GM18511 (cell line): ENCODE measurements at regions not wholly inside any gene's neighbourhood (a gene's known extent, or its start where the extent isn't known, plus 50 kb on each side); places are given as distances from the start of the nearest gene placed in this dataset.
"Not testable (repeated sequence)": the region's sequence is repeated elsewhere in the genome, so short reads cannot be mapped to it uniquely, and the experiment has no call there.

ENCODE experiments used
- ATAC-seq: cut with Tn5 transposase; IDR thresholded peaks from one replicate; pipeline ENCODE4 v1.9.1; 2021; ENCODE audit warnings: mild to moderate bottlenecking, moderate library complexity; ENCODE audit not compliant: unreplicated experiment

DNA sequence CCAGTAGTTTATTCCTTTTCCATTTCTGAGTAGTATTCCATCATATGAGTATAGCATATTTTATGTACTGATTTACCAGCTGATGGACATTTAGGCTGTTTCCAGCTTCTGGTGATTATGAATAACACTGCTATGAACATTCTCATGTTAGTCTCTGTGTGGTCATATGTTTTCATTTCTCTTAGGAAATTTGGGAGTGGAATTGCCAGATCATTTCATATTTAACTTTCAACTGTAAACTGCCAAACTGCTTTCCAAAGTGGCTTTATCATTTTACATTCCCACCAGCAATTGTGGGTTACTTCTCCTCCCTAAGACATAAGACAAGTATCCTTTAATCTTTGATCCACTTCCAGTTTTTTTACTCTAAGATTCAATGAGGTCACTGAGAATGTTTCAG lies 85.7 kb upstream of the RALGPS2 start:
- ATAC-seq, result no peak

DNA sequence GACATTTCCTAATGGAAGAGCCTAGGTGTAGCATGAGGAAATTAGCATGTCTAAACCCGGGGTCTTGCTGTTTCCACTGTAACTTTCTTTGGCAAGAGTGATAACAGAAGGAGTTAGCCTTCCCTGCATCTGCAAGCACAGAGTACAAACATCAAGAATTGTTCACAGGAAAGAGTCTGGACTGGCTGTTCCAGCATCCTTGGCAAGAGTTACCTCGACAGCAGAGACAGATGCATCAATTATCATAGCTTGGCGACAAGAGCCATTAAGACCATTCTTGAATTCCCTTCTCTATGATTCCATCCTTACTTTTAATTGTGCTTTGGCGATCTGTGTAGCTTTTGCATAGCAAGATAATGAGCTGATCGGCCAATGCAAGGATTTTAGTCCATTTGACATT lies 82.8 kb upstream of the RALGPS2 start:
- no peak for ATAC-seq

GRCh38 chr1:178643349-178643748 lies 81.7 kb upstream of the RALGPS2 start:
- no peak for ATAC-seq

GRCh38 chr1:178643831-178644230 lies 81.2 kb upstream of the RALGPS2 start:
- no peak for ATAC-seq

- no peak for ATAC-seq
These were observed 80.5 kb upstream of the RALGPS2 start for GRCh38 chr1:178644308-178645120.

DNA sequence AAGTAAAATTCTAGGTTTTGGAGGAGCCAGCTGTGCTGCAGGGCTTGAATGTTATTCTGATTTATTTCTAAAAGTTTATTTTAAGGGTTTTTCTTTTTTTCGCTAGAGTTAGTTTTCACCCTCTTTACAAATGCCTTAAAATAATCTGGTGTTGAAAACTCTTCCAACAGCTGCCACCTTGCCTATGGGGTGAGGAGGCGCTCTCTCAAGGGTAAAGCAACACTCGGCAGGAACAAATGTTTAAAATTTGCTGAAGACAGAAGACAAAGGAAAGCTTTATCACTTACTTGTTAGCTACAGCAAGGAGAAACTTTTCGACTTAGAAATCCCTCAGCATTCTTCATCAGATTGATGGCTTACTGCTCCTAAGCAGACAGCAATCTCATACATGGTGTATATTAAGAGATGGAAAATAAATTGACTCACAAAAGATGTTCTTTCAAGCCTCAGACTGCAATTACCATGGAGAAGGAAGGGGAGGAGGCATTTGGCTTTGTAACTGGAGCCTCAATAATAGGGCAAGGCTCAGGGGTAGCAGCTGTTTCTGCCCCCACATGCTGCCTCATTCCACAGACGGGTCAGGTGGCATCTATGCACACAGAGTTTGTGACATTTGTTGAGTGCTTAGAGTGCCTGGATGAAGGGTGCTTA lies 79.8 kb upstream of the RALGPS2 start:
- ATAC-seq, result no peak

GRCh38 chr1:178645808-178646200 lies 79.2 kb upstream of the RALGPS2 start:
- ATAC-seq, result no peak

DNA sequence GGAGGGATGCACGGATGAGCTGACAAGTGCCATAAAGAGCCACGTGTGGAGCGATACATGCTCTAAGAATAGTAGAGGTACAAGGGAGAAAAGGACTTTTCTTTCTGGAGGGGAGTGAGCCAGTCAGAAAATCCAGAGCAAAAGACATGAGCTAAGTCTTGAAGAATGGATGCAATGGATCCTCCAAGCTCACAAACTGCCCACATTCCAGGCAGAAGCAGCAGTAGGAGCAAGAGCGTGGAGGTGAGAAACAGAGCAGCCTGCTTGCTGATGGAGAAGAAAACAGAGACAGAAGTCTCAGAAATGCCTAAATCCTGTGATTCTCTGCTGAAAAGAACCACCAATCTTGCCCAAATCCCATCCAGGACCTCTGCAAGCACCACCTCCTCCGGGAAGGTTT lies 78.2 kb upstream of the RALGPS2 start:
- no peak for ATAC-seq

DNA sequence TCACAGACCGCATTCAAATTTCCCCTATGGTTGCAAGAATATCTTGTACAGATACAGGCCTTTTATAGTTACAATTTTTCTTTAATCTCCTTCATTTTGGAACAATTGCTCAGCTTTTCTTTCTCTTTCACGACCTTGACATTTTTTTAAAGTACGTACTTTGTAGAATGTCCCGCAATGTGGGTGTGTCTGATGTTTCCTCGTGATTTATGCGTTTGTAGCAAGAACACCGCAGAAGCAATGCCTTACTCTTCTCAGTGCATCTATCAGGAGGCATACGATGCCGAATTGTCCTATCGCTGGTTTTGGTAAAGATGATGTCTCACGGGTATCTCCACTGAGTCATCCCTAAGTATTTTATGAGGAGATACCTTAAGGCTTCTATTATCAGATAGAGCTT lies 76.9 kb upstream of the RALGPS2 start:
- no peak for ATAC-seq

DNA sequence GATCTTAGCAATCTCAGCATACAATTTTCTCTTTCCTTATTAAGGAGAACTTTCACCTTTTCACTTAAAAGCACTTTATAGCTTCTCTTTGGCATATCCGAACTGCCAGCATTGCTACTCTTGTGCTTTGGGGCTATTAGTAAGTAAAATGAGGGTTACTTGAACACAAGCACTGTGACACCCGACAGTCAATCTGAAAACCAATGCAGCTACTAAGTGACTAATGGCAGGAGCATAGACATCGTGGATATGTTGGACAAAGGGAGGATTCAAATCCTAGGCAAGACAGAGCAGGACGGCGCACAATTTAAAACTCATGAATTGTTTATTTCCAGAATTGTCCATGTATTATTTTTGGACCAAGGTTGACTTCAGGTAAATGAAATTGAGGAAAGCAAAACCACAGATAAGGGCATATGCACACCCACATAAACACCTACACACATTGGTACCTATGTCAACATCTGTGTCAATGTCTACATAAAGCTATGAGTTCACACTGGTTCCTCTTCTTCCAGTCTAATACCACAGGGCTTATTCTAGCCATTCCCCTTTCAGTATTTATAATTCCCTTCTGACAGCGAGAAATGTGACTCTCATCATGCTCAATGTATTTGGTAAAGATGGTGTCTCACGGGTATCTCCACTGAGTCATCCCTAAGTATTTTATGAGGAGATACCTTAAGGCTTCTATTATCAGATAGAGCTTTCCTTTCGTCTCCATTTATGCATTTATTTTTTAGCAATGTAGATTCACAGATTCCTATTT lies 75.3 kb upstream of the RALGPS2 start:
- no peak for ATAC-seq

GRCh38 chr1:178650934-178651511 lies 74.0 kb upstream of the RALGPS2 start:
- no peak for ATAC-seq

- no peak for ATAC-seq
These were observed 73.3 kb upstream of the RALGPS2 start for GRCh38 chr1:178651742-178652141.

GRCh38 chr1:178652506-178653490 lies 72.2 kb upstream of the RALGPS2 start:
- no peak for ATAC-seq

DNA sequence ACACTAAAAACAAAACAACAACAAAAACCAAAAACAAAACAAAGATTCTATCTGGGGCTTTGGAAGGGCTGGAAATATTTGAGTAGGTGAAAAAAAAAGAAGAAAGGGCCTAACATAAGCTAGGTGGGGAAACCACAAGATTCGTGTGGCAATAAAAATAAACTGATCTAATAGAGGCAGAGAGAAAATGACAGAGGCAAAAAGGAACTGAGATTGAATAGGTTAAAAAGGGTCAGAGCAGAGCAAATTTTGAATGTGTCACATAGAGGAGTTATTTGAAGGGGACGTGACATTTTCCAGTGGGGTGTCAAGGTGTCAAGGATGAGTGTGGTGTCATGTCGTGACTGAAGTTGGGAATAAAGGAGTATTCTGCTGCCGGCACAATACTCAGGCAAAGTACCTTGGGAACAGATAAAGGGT lies 65.2 kb upstream of the RALGPS2 start:
- peak; percentile 84 for ATAC-seq

- no peak for ATAC-seq
These were observed 64.6 kb upstream of the RALGPS2 start for GRCh38 chr1:178660461-178660860.

DNA sequence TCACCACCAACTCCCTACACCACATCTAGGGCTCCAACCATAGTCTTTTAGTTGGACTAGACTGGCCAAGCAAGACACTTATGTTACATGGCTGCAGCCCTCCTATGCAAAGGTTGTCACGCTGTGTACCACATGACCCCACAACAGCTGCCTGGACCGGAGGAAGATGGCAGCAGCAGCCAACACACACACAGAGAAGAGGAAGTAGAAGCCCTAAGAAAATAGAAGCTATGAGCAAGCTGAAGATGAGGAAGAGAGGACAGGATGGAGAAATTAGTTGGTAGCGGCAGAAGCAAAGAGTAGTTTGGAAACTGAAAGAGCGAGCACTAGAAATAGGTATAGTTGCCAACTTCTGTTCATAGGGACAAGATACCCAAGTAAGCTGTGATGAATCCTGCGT lies 60.8 kb upstream of the RALGPS2 start:
- peak; percentile 78 for ATAC-seq

DNA sequence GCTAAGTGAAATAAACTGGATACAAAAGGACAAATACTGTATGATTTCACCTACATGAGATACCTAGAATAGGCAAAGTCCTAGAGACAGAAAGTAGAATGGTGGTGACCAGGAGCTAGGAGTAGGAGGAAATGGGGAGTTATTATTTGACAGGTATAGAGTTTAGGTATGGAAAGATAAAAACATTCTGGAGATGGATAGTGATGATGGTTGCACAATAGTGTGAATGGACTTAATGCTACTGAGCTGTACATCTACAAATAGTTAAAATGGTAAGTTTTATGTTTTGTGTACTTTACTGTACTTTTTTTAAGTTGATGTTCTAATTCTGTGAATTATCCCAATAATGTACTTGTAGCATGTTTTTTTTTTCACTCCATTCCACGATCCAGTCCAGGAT lies 59.5 kb upstream of the RALGPS2 start:
- no peak for ATAC-seq

DNA sequence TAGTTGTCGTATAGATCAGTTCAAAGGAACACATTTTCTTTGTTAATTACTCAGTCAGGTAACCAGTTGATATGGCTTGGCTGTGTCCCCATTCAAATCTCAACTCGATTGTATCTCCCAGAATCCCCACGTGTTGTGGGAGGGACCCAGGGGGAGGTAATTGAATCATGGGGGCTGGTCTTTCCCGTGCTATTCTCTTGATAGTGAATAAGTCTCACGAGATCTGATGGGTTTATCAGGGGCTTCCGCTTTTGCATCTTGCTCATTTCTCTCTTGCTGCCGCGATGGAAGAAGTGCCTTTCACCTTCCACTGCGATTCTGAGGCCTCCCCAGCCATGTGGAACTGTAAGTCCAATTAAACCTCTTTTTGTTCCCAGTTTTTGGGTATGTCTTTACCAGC lies 58.2 kb upstream of the RALGPS2 start:
- not testable (repeated sequence) for ATAC-seq

DNA sequence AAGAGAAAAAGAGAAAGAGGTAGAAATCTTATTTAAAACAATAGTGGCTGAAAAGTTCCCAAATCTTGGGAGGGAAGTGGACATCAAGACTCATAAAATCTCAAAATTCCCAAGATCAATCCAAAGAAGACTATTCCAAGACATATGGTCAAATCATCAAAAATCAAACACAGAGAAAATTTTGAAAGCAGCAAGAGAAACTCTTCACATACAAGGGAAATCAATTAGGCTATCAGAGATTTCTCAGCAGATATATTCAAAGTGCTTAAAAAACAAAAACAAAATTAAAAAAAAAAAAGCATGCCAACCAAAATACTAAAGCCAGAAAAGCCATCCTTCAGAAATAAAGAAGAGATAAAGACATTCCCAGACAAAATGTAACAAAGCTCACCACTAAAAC lies 52.6 kb upstream of the RALGPS2 start:
- no peak for ATAC-seq

DNA sequence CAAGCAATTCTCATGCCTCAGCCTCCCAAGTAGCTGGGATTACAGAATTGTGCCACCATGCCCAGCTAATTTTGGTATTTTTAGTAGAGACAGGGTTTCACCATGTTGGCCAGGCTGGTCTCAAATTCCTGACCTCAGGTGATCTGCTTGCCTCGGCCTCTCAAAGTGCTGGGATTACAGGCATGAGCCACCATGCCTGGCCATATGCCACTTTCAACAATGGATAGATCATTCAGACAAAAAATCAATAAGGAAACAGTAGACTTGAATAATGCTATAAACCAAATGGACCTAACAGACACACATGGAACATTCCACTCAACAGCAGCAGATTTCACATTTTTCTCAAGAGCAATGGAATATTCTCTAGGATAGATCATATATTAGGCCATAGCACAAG lies 50.5 kb upstream of the RALGPS2 start:
- not testable (repeated sequence) for ATAC-seq
